GM11168 (cell line): ENCODE measurements at regions not wholly inside any gene's neighbourhood (a gene's known extent, or its start where the extent isn't known, plus 50 kb on each side); places are given as distances from the start of the nearest gene placed in this dataset.
"Not testable (repeated sequence)": the region's sequence is repeated elsewhere in the genome, so short reads cannot be mapped to it uniquely, and the experiment has no call there.

Experiments
- in situ Hi-C: fragments of 300-500 bp; cut with MboI; formaldehyde crosslinking; loops from one replicate; pipeline ENCODE4 v1.12.0; 2022; ENCODE audit warnings: low sequenced_read_pairs; ENCODE audit not compliant: unreplicated experiment

DNA sequence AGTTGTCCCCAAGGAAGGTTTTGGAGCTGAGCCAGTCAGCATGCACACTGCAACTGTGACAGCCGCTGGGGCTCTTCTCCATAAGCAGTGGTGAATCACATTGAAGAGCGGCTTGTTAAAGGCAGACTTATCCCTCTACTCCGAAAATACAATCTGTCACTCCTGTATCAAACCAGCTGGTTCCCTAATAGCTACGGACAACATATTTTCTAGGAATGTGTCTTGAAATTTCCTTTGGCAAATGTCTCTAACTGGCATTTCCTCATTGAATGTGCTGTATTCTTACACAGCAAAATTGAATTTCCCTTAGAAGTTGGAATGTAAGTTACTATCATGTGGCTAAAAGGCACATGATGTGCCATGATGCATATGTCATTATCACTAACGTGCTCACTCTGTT is 104.0 kb upstream of the GPR12 start:
- in situ Hi-C loops, result no loop called here

DNA sequence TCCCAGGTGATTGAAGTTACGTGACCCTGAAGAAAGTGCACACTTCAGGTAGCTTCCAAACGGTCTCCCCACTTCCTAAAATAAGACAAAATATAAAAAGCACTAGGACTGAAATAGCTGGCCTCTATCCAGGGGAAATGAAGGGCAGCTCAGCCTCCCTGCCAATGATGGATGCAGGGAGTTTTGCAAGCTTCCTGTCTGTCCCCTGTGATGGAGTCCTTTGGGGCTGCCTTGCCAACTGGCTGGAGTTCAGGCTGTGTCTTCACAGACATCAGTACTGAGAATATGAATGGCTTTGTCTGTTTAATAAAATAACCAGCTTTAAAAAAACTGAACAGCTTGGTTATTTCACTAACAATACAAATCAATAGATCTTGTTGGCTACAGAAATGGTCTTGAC is 101.4 kb upstream of the GPR12 start:
- in situ Hi-C loops, result no loop called here

DNA sequence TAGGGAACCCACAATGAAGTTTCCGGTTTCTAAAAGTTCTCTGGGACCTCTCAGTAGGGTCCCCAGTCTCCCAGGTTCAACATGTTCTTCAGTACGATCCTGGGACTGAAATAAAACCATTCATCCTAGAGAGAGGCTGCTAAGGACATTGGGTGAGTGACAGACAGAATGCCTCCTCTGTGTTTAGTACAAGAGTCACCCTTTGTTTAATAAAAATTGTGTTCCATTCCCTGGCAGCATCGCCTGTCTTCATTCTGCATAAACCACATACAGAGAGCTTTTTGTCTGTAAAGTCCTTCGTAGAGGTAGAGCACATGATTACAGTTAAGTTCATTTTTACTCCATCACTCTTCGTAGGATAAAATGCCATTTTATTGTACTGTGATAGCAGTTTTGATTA is 95.3 kb upstream of the GPR12 start:
- in situ Hi-C loops, result no loop called here

DNA sequence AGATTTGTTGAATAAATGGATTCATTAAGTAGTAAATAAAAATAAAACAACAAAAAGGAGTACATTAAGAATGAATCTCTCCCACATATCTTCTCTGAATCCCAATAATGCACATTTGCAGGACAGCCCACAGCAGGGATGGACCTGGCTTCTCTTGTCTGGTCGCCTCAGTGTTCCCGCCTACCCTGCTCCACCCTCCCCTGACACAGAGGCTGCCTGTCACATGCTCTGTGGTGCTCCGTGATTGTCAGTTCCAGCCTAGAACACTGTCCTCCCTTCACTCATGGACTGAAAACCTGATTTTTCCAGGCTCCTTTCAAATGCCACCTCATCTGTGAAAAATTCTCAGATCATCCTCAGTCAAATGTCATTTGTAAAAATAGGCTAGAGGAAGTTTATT is 94.5 kb upstream of the GPR12 start:
- in situ Hi-C loops, result no loop called here

DNA sequence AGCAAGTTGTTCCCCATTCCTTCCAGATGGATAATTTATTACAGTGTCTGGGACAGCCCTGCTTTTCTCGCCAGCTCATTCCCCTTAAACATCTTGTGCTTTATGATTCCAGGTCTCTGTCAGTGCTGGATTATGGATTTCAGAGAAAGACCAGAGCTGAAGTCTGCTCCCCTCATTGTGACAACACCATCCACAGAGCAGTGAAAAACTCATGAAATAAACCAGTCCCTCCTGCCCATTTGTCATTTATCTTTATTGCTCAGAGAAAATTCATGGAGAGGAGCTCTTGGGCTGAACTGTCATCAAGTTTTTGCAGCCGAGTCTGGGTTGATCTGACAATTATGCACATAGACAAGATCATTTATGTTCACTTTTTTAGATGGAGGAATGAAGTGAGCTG is 92.7 kb upstream of the GPR12 start:
- in situ Hi-C loops, result no loop called here

DNA sequence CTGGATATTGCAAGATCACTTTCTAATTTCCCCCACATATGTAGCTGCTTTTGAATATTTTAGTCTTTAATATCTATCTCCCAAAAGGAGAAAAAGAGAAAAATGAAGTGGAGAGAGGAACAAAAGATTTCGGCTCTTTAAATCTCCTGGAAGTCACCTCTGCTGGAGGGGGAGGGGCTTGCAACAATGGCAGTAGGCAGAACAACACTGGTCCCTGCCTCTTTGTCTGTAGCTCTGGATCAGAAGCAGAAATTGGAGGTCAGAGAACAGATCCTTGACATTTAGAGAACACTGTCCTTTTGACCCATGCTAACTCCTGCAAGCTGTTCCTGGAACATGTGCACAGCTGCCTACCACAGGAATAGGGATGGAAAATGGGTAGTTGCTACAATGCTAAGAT is 86.7 kb upstream of the GPR12 start:
- in situ Hi-C loops, result no loop called here

DNA sequence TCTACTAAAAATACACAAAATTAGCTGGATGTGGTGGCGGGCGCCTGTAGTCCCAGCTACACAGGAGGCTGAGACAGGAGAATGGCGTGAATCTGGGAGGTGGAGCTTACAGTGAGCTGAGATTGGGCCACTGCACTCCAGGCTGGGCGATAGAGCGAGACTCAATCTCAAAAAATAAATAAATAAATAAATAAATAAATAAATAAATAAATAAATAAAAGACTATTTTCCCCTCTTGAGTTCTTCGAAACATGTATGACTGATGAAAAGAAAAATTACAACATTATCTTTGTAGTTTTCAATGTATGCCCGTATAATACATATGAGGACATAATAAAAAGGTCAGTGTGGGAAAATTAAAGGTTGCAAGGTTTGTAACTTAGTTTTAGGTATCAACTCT is 84.5 kb upstream of the GPR12 start:
- in situ Hi-C loops, result not testable (repeated sequence)

DNA sequence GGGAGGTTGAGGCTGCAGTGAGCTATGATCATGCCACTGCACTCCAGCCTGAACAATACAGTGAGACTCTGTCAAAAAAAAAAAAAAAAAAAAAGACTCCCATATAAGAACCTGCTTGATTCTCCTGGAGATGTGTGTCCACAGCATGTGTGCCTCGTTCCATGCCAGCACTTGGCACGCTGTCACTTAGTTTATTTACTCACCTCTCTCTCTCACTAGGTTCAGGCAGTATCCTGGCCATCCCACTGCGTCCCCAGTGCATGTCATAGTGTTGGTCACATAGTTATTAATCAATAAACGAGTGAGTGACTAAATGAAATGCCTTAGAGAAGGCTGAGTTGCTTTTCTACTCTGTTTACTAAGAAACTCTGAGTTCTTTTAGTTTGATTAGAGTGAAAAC is 79.1 kb upstream of the GPR12 start:
- in situ Hi-C loops, result no loop called here

DNA sequence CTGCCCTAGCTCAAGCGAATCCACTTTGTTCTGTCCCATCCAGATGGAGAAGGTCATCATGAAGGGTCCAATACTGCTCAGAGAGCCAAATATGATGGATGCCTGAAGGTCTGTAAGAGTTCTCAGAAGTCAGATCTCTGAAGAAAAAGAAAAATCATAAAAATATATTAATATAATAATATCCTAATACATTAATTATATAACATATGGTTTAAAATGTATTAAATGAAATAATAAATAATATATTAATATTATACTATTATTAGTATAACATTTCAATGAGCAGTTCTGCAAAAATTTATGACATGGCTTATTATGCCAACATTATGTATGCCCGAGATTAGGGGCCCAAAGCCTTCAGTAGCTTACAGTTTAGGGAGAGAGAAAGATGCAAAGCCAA is 78.2 kb upstream of the GPR12 start:
- in situ Hi-C loops, result no loop called here

DNA sequence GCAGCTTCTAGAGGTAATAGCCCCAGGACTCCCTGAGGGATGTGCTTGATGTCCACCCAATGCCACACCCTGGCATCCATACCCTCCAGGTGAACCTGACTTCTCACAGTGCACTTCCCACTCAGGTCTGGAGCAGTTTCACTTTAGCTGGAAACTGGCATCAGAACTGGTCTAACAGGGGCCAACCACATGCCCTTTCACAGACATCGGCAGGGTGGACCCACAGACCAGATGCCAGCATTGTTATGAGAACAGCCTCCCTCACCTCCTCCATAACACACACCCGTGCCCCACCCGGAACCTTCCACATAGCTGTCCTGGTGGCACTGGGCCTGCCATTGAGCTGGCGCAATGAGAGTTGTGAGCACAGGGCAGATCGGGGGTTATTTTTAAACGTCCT is 77.4 kb upstream of the GPR12 start:
- in situ Hi-C loops, result no loop called here

DNA sequence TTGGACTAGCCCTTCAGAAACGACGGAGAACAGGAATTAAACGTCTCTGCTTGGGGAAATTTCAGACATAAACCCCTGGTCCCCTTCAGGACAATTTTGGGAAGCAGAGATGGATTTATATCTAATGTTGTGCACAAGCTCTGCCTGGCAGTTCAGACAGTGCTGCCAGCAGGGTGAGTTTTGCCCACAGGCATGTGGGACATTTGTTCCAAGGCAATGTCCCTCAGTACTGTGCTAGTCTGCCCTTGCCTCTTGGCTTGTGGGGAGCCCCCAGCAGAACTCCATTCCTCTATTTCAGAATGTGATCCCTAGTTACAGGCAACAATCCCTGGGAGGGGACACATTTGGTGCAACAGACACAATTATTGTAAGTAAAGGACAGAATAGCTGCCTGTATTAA is 76.5 kb upstream of the GPR12 start:
- in situ Hi-C loops, result no loop called here

DNA sequence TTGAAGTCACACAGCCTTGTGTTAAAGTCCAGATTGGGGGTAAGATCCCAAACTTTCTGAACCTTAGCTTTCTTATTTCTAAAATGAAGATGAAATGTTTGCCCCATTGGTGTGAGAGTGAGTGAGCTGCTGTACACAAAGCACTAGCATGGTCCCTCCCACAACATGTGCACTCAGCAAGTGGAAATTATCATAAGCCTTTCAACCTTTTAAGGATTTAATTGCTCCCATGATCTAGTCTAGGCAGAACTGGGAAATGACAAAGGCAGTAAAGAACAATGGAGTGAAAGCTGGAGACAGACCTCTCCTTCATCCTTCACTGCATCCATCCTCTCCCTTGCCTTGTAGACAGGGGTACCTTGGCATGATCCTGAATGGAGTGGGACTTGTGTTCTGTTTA is 76.0 kb upstream of the GPR12 start:
- in situ Hi-C loops, result no loop called here

DNA sequence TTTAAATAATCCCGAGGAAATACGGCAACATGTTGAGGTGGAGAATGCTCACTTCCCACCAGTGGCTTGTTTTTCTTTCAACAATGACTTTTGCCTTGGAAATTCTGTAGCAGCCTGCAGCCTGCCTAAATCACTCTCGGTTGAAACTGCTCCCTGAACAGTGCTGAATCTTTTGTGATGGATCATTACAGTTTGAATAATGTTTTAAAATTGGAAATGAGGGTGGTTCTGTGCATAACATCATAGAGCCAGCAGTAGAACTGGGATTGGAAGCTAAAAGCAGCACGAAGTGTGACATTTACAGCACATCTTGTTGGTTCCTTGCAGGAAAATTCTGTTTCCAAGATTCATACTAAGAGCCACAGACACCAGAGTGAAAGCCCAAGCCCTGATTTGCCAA is 74.1 kb upstream of the GPR12 start:
- in situ Hi-C loops, result no loop called here

DNA sequence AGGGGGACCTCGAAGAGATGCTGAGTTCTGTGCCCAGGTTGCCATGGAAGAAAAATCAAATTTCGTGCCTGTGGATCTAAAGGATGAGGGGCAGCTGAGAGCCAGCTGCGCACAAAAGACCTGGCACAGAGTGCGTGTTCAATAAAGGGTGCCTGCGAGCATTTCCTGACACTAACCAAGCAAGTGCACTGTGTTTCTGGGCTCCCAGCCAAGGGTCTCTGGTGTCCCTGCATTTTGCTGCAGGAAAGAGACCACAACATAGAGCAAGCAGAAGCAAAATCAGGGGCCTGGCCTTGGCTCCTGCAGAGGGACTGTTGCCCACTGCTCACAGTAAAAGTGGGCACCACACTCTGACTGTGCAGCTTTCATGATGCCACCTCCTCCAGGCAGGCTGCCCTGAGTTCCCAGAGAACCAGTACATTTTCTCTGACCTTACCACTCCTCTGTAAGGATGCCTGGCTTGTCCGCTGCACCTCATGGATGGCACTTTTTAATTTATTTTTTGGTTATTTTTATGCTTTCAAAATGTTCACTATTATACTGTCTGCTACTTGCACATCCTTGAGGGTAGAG is 70.8 kb upstream of the GPR12 start:
- in situ Hi-C loops, result no loop called here

DNA sequence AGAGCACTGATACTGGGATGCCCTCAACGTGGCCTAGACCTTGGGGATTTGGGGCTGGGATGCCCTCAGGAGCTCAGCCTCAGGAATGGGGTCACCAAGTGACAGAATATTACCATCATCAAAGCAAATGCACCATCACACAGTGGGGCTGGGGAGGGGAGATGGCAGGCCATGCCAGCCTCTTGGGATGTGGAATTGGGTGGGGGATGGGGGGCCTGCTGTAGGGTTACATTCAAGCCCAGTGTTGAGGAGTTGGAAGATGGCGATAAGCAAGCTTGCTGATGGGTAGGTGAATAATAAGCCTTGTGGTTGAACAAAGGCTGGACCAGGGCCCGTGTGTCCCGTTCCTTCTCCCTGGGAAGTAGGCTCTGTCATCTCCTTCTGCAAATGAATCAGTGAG is 69.1 kb upstream of the GPR12 start:
- in situ Hi-C loops, result no loop called here

DNA sequence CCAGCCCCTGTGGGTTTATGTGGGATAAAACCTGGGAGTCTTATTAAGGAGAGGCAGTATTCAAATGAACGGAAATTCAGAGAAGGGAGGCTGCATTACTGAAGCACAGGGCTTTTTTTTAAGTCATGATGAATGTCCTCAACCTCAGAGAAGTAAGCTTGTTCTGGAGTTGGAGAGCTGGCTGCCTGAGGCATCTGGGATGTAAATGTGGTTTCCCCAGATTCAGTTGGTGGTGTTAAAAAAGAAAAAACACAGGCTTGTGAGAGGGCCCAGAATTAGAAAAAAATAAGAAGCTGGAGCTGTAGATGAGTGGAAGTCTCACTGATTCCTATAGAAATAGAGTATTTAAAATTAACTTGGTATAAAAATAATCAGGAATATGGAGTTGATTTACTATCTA is 64.0 kb upstream of the GPR12 start:
- in situ Hi-C loops, result no loop called here

DNA sequence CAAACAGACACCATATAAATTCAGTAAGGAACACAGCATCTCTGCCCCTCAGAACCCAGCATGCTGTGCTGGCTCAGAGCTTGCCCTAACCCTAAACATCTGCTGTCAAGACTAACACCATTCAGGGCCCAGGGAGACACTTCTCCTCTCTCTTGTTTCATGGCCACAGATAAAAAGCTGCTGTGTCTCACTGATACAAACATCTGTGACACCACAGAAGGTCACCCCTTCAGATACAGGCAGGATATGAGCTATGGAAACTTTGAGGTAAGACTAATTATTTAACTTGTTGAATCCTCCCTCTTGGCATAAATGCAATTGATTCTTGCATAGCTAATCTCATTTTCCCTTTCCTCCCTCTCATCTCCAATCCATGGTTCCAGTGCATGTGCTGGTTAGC is 61.6 kb upstream of the GPR12 start:
- in situ Hi-C loops, result no loop called here

DNA sequence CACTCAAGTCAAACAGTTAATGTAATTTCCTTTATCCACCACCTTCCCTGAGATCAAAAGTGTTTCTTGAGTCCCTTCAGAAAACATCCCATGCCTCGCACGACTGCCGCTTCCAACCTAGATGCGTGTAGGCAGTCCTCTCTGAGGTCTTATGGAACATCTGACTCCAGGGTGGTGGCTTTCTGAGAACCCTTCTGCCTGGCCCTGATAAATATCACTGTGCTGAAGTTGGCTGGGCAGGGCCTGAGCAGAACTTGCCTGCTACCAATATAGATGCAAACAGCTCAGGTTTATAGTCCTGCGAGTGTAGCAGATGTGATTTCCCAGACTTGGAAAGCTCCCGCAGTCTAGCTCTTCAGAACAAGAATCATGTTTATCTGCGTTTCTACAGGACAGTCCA is 61.1 kb upstream of the GPR12 start:
- in situ Hi-C loops, result no loop called here

DNA sequence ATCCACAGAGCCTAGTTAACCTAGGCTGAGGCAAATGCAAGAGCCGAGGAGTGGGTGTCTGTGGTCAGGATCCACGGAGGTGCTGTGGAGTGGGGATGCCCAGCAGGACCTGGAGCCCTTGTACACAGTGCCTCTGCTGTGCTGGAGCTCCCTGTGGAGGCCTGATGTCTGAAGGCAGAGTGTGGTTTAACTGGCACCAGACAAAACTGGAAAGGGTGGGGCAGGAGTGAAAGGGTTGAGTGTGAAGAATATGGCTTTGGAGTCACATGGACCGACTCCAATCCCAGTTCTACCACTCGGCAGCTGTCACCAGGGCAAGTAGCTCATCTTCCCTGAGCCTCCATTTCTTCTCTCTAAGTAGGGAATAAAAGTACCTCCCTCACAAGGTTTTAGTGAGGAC is 60.3 kb upstream of the GPR12 start:
- in situ Hi-C loops, result no loop called here

DNA sequence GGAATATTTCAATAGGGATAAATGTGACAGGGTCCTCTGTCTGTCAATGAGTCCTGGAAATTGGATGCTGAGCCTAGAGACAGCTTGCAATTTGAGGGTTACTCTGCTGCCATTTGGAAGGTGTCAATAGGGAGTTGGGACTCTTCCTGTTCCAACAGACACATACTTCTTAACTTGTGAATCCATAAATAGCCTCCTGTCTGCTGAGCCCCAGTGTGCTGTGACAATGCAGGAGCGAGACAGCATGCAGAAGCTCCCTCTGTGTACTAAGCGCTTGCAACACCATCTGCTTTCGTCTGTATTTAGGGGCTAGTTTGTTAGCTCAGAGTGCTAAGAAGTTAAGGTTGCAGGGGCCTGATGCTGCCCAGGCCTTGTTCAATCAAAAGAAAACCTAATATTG is 58.5 kb upstream of the GPR12 start:
- in situ Hi-C loops, result no loop called here

DNA sequence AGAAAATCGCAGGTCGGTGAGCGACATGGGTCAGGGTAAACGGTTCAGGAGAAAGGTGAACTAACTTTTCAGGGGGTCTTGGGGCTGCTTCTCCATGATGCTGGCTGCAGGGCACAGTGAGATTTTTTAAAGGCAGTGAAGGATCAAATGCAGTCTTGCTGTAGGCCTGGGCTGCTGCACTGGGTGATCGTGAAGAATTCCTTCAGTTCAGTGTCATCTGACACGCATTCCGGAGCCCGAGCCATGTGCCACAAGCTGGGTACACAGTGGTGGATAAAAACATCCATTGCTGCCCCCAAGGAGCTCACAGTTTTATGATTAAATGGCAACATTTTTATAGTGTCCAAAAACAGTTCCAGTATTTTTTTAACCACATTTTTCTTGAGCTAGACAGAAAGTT is 56.3 kb upstream of the GPR12 start:
- in situ Hi-C loops, result no loop called here

DNA sequence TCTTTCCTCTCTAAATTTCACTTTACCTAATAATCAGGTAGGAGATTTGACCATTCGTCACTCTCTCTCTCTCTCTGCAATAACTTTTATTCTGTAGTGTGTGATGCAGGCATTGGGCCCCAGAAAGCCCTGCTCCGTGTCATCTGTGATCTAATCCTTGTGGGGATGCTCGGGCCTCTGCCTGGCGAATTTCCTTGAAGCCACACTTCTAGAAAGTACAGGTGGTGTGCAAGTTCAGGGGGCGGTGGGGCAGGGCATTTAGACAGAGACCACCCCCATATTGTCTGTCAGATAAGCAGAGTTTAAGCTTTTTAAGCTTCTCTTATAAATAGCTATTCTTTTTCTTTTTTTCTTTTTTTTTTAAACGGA is 53.4 kb upstream of the GPR12 start:
- in situ Hi-C loops, result no loop called here

DNA sequence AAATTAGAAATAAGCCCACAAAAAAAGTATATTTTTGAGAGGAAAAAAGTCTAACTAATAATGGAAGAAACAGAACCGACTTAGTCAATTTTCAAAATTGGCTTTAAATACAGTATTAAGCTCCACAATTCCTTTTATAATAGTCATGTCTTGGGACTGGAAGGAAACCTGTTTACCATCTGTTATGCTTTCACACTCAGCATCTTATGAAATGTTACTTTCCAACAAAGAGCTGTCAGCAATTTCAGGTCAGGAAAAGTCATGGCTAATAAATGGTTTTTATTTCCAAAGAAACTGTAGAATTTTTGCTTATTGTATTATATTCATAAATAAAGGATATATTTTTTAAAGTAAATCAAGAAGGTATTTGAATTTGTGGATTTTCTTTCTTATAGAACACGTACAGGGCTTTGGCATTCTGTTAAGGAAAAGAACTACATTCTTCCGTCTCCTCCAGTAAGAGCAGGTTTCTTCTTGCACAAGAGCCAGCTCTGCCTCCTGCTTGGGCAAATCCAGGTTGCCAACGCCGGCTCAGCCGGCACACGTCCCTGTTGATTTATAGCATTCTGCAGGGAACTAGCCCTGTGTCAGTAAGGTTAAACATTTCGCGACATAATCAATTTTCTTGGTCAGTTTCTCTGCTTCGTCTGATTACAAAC is 52.9 kb upstream of the GPR12 start:
- in situ Hi-C loops, result no loop called here
